ENCODE measurements at regions not wholly inside any gene's neighbourhood (a gene's known extent, or its start where the extent isn't known, plus 50 kb on each side); places are given as distances from the start of the nearest gene placed in this dataset.

GRCh38 chr10:36469585-36469984 lies 655.8 kb upstream of the ANKRD30A start:
- TF ChIP-seq CTCF (conservative IDR thresholded peaks at IDR 0.05) = no peak
- no peak for TF ChIP-seq EZH2 (IDR thresholded peaks at IDR 0.05; ENCODE audit: low read depth)
